T-helper 9 cell (primary cell): ENCODE measurements at regions not wholly inside any gene's neighbourhood (a gene's known extent, or its start where the extent isn't known, plus 50 kb on each side); places are given as distances from the start of the nearest gene placed in this dataset.
"Not testable (repeated sequence)": the region's sequence is repeated elsewhere in the genome, so short reads cannot be mapped to it uniquely, and the experiment has no call there.

Experiments
- DNase-seq: peaks from one replicate; pipeline ENCODE4 v3.0.0-alpha.2; 2020

DNA sequence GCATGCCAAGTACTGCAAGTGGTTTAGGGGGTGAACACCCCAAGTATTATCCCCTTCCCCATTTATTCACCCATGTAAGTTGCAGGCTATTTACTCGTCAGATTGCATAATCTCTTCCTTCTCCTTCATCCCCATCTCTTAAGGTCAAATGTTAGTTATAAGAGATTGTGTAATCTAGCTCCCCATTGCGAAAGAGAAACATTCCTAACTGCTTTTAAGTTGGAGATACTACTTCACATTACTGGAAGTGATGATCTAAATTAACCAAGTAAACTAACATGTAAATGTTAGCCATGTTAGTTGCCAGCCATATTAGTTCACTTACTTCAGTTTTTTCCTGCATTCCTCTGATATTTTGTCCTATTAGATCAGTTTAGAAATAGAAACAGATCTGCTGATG, 262.3 kb downstream of the TAF11L14 start:
- DNase-seq = no peak

DNA sequence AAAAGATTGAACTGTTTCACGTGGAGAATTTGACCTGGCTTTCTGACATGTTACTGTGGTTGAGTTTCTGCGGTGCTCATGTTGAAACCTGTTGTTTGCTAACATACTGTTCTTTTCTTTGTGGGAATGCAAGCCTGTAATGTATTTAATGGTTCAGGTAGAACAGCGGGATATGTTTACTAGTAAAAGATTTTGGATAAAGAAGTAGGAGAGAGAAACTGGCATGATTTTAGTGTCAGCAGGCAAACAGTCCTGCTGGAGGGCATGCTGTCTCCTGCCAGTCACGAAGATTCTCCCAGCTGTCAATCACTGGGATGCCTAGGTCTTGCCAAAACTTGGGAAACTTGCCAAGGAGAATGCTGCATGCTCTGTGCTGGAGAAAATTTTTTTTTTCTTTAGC, 263.5 kb downstream of the TAF11L14 start:
- DNase-seq = no peak

DNA sequence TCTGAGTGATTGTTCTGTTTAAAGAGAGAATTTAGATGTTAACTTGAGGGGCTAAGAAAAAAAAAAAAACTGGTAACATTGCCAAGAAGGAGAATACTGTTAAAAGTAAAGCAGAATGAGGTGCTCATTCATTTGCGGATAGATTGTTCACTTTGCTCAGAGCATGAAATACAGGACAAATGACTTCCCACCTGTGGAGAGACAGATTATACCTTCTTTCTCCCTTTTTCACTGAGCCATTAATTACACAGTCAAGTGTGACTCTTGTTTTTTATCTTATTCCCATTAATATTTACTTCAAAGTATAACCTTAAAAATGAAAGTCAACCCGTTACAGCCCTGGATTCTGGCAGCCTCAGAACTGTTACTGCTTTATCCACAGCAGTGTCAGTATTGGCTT, 264.5 kb downstream of the TAF11L14 start:
- no peak for DNase-seq

DNA sequence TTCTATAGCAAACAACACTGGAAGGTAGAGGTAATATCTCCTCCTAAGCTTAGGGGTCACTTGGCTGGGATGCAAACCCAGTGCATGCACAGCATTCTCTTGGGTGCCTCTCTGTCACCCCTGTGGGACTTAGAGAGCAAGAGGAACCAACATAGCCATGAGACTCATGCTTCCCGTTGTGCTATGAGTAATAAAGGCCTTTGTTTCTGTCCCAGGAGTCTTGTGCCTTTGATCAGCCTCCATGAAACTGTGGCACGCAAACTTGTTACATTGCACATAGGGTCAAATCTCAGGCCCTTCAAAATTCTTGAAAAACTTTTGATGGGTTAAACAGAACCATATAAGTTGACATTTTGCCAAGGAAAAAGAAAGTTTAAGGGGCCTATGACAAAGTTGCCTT, 272.8 kb downstream of the TAF11L14 start:
- DNase-seq = no peak

DNA sequence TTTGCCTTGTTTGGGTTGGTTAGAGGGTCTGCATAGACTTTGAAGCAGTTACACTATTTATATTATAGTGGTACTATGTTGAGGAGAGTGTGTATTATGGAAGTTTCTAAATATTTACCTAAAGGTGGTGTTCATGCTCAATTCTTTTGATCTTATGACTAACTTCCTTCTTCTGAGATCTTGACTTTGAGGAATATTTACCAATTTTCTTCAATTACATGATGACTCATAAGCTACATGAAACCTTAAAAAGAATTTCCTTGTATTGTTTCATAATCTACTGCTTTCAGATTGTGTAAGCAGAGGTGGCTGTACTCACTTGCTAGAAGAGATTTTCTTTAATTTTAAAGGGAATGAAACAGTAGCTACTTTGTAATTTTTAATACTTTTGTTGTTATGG, 276.1 kb downstream of the TAF11L14 start:
- no peak for DNase-seq

DNA sequence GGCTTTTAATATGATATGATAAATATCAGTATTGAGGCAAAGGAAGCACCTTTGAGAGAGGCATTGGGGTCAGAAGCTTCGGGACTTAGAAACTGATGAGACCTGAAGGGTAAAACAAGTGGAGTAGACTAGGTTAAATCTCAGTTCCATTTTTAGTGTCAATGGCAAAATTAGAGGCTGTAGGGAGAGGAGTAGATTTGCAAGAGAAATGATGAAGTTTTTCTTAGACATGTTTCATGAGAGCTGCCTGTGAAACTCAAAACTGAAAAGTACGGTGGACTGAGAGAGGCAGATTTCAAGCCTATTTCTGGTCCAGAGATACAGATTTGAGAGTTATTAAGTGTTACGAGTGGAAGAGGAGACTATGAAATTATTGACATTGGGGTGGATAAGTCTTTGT, 278.5 kb downstream of the TAF11L14 start:
- no peak for DNase-seq

DNA sequence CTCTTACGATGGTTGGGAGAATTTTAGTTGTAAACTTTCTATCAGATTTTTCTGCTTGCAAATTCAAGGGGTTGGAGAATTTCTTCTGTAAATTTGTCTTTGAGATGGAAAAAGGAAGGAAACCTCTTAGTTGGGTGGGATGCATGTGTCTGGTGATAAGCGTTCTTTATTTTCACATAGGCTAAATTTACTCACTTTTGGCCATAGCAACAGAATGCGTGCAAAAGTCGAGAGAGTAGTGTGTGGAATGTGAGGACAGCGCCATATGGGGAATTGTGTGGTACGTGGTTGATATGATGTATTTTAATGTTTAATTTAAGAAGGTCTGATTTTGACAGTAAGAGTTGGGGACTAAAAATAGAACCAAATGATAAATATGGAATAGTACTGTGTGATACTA, 282.2 kb downstream of the TAF11L14 start:
- DNase-seq = no peak

DNA sequence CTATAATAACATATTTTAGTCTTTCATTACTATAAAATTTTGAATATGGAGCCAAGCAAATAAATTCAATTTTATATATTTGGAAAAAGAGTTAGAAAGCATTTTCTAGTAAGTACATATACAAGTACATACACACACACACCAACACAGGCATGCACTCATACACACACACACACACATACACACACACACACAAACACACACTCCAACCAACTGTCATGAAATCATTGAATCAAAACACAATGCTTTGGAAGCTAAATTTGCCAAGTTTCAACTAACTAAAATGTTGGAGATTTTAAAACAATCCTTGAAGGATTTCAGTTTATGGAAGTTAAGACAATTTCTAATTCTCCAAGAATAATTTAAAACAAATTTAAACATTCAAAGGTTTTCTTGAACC, 283.2 kb downstream of the TAF11L14 start:
- no peak for DNase-seq

DNA sequence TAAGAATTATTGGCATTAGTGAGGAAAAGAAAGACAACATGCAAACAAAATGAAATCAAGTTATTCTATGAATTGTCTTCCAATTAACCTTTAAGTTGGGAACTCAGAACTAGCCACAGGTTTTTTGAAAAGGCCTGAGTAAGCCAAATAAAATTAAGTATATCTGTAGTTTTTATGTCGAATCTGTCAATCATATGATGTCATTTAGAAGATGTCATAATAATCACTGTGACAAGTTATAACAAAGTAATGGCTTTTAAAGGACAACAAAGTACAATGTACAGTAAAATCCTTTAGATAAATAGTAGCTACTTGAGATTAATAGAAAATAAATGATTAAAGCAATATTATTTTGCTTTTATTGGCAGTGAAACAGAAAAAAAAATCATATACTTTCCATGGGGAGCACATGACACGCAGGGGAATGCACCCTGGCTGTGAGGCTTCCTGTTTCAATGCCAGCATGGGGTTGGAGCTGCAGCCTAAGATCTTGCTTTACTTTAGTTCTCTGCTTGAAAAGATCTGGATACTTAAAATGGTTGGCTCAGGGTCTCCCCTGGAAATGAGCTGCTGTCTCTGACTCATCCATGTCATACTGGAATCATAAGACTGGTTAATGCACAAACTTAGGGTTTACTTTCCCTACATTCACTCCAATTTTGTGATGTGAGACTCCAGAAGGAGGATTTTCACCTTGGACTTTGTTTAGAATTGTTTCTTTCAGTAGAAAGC, 284.3 kb downstream of the TAF11L14 start:
- DNase-seq = no peak

DNA sequence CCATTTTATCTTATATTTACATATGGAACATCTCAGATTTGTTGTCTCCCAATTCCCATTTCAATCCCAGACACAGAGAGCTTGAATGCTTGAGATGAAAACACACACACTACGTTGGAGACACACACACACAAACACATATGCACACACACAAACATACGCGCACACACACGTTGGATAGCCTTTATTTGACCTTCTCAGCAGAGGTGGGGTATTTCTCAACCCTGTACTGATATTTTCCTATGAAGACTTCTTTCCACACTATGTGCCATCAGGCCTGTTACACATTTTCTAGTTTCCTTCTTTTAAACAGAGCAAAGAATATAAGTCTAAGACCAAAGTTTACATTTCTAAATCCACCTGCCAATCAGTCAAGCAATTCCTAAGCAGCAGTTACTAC, 291.0 kb downstream of the TAF11L14 start:
- no peak for DNase-seq

DNA sequence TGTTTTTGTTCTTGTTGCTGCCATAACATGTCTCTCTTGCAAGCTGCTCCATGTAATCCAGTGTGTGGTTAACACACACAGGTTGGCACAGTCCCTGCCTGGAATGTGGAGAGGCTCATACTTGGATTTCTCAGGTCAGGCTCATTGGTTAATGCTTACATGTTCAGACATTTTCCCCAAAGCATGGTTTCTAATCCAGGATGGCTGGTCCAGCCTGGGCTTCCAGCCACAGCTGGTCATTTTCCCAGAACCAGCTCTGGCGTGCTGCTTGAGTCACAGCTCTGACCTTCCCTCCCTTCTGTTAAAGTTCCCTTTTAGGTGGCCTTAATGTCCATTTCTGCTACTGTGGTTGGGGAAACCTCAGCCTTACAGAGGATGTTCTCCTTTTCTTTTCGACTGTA, 294.3 kb downstream of the TAF11L14 start:
- no peak for DNase-seq

DNA sequence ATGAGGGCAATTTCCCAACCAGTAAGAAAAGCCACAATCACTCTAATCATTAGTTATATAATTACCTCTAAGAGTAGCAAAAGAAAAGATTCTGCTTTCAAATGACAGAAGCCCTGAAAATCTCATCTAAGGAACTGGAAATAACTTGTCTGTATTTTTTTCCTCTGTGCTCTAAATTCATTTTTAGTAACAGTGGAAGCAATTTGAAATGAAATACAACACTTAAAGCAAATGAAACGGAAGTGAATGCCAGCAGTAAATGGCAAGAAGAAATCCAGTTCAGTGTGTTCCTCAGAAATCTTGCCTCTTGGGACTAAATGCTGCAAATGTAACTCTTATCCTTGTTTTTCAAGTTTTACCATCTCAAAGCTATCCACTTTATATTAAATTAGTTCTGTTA, 294.9 kb downstream of the TAF11L14 start:
- DNase-seq = no peak

DNA sequence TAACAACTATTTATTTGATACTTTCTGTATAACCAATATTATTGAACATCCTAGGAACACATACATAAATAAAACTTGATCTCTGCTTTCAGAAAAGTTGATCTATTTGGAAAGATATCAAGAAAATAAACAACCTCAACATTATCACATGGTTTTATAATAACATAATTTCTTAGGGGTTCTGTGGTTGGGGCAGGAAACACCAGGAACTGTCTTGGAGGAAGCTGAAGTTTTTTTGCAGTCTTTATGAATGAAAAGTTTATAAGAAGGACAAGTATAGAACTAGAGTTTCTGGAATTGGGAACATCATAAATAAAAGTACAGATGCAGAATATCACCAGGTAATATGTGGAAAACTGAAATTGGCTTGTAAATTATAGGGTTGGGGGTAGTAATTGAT, 296.1 kb downstream of the TAF11L14 start:
- DNase-seq = no peak

DNA sequence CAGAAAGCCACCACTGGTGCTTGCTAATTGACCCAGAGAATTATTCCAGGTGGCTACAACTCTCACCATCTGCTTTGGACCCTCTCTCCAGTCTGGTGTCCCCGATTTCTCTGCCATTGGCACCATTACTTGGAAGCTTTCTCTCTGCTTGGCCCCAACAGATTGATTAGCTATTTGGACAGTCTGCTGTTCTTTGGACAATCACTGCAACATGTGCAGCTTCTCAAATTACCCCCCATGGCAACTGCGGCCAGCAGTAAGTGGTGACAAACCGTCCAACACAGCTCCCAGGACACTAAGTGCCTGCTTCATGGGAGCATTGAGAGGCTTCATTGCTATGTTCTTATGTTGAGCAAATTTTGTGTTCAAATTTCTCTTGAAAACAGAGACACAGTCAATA, 309.8 kb downstream of the TAF11L14 start:
- no peak for DNase-seq

DNA sequence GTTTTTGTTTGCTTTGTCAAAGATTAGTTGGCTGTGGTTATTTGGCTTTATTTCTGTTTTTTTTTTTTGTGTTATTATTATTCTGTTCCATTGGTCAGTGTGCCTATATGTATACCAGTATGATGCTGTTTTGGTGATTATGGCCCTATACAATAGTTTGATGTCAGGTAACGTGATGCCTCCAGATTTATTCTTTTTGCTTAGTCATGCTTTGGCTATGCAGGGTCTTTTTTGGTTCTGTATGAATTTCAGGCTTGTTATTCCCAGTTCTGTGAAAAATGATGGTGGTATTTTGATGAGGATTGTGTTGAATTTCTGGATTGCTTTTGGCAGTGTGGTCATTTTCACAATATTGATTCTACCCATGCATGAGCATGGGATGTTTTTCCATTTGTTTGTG, 312.8 kb downstream of the TAF11L14 start:
- no peak for DNase-seq

DNA sequence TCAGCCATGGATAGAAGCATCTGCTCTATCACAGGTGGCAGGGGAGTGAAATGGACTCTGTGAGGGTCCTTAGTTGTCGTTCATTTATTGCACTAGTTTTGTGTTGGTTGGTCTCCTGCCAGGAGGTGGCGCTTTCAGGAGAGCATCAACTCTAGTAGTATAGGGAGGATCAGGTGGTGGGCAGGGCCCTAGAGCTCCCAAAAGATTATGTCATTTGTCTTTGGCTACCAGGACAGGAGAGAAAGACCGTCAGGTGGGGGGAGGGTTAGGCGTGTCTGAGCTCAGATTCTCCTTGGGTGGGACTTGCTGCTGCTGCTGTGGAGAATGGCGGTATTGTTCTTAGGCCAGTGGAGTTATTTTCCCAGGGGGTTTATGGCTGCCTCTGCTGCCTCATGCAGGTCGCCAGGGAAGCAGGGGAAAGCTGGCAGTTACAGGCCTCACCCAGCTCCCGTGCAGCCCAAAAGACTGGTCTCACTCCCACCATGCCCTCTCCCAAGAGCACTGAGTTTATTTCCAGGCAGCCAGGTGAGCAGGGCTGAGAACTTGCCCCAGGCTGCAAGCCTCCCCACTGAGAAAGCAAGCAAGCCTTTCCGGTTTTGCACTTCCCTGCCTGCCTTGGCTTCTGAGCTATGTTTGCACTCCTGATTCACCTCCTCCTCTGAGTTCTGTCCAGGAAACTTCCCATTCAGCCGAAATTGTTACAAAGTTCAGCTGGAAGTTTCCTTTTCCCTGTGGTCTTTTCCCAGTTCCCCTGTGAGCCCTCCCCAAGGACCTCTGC, 317.3 kb downstream of the TAF11L14 start:
- no peak for DNase-seq

DNA sequence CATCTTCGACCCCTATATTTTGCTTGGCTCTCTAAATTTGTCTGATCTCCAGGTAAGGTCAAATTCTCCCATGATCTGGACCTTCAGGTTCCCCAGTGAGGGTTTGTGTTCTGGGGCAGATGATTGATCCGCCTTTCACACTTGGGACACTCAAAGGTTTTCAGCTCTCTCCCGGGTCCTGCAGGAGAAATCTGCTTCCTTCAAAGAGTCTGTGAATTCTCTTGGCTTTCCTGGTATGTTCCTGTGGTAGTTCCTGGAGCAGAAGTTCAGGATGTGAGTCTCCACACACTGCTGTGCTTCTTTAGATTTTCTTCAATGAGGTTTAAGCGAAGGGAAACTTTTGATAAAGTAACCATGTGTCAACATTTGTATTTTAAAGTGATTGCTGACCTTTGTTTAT, 318.0 kb downstream of the TAF11L14 start:
- no peak for DNase-seq

DNA sequence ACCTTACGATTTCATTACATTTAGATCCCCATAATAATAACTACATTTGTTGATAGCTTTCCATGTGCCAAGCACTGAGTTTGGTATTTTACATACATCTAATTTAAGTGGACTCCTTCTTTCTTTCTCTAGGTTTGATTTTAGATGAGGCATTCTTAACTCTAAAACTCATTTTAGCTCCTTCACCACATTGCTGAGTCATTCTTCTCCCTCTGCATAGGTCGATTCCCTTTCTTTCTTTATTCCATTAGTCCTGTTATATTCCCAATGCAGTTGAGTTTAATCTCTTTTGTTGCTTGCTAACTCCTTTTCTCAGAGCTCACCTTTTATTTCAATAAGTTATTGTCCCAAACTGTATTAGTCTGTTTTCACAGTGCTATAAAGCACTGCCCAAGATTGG, 329.8 kb downstream of the TAF11L14 start:
- DNase-seq = no peak

DNA sequence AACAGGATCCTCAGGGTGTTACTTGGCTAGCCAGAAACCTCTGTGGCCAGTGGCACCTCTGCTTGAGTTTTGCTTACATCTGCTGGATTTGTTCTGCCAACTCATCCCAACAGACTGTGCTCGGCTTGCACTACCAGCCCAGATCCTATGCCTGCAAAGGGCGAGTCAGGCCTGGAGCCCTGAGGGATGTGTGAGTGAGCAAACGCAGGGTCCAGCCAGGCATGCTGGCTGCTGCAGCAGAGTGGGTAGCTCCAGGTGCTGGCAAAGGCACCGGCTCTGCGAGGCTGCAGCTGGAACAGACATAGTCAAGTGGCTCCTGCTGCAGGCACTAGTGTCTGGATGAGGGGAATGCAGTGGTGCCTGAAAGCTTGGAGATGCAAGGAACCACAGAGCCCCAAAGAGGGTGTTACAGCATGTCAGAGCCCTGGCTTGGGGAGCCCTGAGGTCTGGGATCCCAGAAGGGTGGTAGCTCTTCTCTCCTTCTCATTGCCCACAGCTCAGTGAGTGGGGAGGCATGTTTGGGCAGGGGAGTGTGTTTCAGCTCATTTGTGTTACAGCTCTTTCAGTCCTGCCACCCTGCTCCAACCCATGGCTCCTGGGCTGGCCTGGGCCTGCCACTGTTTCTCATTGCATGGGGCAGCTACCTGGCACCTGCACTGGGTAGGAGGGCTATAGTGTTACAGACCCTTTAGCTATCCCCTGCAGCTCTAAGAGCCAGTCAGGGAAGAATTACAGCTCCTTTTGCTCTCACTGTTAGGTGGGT, 332.6 kb downstream of the TAF11L14 start:
- DNase-seq = no peak

DNA sequence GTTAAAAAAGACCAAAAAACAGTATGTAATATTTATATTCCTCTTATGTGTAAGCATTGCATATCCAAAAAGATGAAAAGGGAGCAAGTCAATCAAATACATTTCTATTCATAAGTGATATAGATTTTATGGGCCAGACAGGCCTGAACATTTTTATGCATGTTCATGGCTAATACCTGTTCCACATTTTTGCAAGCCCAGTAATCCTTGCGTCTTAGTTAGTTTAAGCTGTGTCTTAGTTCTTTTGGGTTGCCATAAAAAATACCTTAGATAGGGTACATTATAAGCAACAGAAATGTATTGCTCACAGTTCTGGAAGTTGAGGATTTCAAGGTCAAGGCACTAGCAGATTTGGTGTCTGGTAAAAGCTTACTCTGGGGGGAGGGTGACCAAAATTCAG, 342.1 kb downstream of the TAF11L14 start:
- no peak for DNase-seq

DNA sequence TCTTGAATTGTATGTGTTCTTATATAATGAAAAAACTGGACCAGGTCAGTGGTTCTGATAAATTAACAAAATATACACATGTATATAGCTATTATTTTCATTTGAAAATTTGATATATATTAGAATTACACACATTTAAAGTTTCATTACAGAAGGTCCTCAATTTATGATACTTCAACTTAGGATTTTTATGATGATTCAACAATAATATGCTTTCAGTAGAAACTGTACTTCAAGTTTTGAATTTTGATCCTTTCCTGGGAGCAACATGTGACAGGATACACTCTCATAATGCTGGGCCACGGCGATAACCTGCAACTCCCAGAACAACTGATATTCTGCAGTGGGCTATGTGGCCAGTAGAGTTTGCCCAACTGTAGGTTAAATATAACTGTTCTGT, 344.7 kb downstream of the TAF11L14 start:
- no peak for DNase-seq

DNA sequence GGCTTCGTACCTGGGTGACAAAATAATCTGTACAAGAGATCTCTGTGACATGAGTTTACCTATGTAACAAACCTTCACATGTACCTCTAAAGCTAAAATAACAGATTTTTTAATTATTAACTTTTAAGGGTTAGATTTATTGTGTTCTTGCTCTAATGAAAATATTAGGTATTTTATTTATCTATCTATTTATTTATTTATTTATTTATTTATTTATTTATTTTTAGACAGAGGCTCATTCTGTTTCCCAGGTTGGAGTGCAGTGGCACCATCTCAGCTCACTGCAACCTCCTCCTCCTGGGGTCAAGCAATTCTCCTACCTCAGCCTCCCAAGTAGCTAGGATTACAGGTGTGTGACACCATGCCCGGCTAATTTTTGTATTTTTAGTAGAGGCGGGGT, 348.4 kb downstream of the TAF11L14 start:
- DNase-seq = not testable (repeated sequence)

DNA sequence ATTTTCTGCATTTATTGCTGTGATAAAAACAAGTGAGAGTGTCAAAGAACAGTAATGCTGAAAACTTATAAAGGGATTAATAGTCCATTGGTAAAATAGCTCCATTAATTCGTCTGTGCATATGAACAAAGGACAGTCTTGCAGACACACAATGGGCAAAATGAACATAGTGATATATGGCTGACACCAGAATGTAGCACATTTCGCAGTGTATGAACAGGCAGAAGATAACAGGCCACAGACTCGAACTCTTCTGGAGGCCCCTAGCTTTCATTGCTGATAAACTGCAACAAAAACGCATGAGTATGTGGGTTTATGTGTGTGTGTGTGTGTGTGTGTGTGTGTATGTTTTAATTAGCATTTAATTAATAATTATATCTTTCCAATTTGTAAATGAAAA, 354.8 kb downstream of the TAF11L14 start:
- DNase-seq = no peak
